Neural cell (in vitro differentiated cells): ENCODE measurements at regions not wholly inside any gene's neighbourhood (a gene's known extent, or its start where the extent isn't known, plus 50 kb on each side); places are given as distances from the start of the nearest gene placed in this dataset.
"Not testable (repeated sequence)": the region's sequence is repeated elsewhere in the genome, so short reads cannot be mapped to it uniquely, and the experiment has no call there.

Experiments used
- H2AFZ ChIP-seq: fragments of 200-600, 300-800 bp; sonication (generic), shearing (Covaris generic); 2 replicates; pipeline ENCODE4 v1.6.0; 2014; ENCODE audit warnings: low read depth, mild to moderate bottlenecking, antibody characterized with exemption, low read length, moderate library complexity
- H3F3A ChIP-seq: fragments of 200-600 bp; shearing (Covaris generic); 2 replicates; pipeline ENCODE4 v1.6.1; 2016; ENCODE audit warnings: mild to moderate bottlenecking, moderate library complexity, mixed read lengths, antibody characterized with exemption, low read length; ENCODE audit not compliant: insufficient read depth, poor library complexity, severe bottlenecking
- H3K27ac ChIP-seq: fragments of 200-600, 300-800 bp; sonication (generic), shearing (Covaris generic); 2 replicates; pipeline ENCODE4 v1.5.1; 2014; ENCODE audit warnings: mild to moderate bottlenecking, low read length, moderate library complexity
- H3K27me3 ChIP-seq: fragments of 300-800, 200-600 bp; sonication (generic), shearing (Covaris generic); 2 replicates; pipeline ENCODE4 v1.6.0; 2014; ENCODE audit warnings: mild to moderate bottlenecking, low read depth, low read length, moderate library complexity; ENCODE audit not compliant: insufficient read depth
- H3K36me3 ChIP-seq: fragments of 300-800, 200-600 bp; sonication (generic), shearing (Covaris generic); 2 replicates; pipeline ENCODE4 v1.5.1; 2014; ENCODE audit warnings: mild to moderate bottlenecking, antibody characterized with exemption, low read length, moderate library complexity; ENCODE audit not compliant: insufficient read depth
- H3K4me2 ChIP-seq: fragments of 300-800, 200-600 bp; sonication (generic), shearing (Covaris generic); 2 replicates; pipeline ENCODE4 v1.6.0; 2014; ENCODE audit warnings: mild to moderate bottlenecking, low read length
- H3K4me3 ChIP-seq: fragments of 300-800, 200-600 bp; sonication (generic), shearing (Covaris generic); 2 replicates; pipeline ENCODE4 v1.5.1; 2014; ENCODE audit warnings: mild to moderate bottlenecking, low read length, moderate library complexity
- H3K79me2 ChIP-seq: fragments of 200-600 bp; shearing (Covaris generic); replicated peaks from 2 replicates; pipeline ENCODE4 v1.6.0; 2014; ENCODE audit warnings: mild to moderate bottlenecking, low read length, moderate library complexity; ENCODE audit not compliant: insufficient read depth
- H3K9ac ChIP-seq: fragments of 300-800, 200-600 bp; sonication (generic), shearing (Covaris generic); 2 replicates; pipeline ENCODE4 v1.6.1; 2016; ENCODE audit warnings: mild to moderate bottlenecking, low read length, mixed read lengths
- H3K9me2 ChIP-seq: fragments of 200-600 bp; shearing (Covaris generic); 2 replicates; pipeline ENCODE4 v1.6.1; 2016; ENCODE audit warnings: mild to moderate bottlenecking, low read length, mixed read lengths; ENCODE audit not compliant: insufficient read depth
- H3K9me3 ChIP-seq: fragments of 200-600, 300-800 bp; sonication (generic), shearing (Covaris generic); 2 replicates; pipeline ENCODE4 v1.6.1; 2016; ENCODE audit warnings: mild to moderate bottlenecking, mixed run types, low read length, moderate library complexity, mixed read lengths
- H4K20me1 ChIP-seq: fragments of 200-600 bp; shearing (Covaris generic); 2 replicates; pipeline ENCODE4 v1.6.1; 2016; ENCODE audit warnings: mild to moderate bottlenecking, mixed run types; ENCODE audit not compliant: insufficient read depth
- CTCF ChIP-seq: fragments of 450-650 bp; IDR thresholded peaks from 2 replicates; pipeline ENCODE4 v1.5.1; 2014; ENCODE audit warnings: antibody characterized with exemption, mild to moderate bottlenecking, moderate library complexity; ENCODE audit not compliant: poor library complexity, severe bottlenecking
- EP300 ChIP-seq: fragments of 450-650 bp; conservative IDR thresholded peaks from 2 replicates; pipeline ENCODE4 v1.6.1; 2014; ENCODE audit warnings: antibody characterized with exemption, mild to moderate bottlenecking, moderate library complexity; ENCODE audit not compliant: poor library complexity, severe bottlenecking
- EZH2 ChIP-seq: fragments of 200-600, 300-800 bp; shearing (Covaris generic), sonication (generic); IDR thresholded peaks from 2 replicates; pipeline ENCODE4 v1.6.1; 2014; ENCODE audit warnings: antibody characterized with exemption, low read length, borderline replicate concordance, mild to moderate bottlenecking; ENCODE audit not compliant: insufficient read depth, poor library complexity, severe bottlenecking
- MXI1 ChIP-seq: fragments of 450-650 bp; conservative IDR thresholded peaks from 2 replicates; pipeline ENCODE4 v1.6.1; 2014; ENCODE audit warnings: antibody characterized with exemption, mild to moderate bottlenecking; ENCODE audit not compliant: poor library complexity, severe bottlenecking
- POLR2AphosphoS5 ChIP-seq: IDR thresholded peaks from 2 replicates; pipeline ENCODE4 v1.6.1; 2012
- RAD21 ChIP-seq: fragments of 450-650 bp; conservative IDR thresholded peaks from 2 replicates; pipeline ENCODE4 v1.6.1; 2014; ENCODE audit warnings: antibody characterized with exemption, mild to moderate bottlenecking, moderate library complexity
- SMC3 ChIP-seq: fragments of 450-650 bp; conservative IDR thresholded peaks from 2 replicates; pipeline ENCODE4 v1.6.1; 2014; ENCODE audit warnings: antibody characterized with exemption, mild to moderate bottlenecking, moderate library complexity; ENCODE audit not compliant: poor library complexity
- TAF1 ChIP-seq: IDR thresholded peaks from 2 replicates; pipeline ENCODE4 v1.6.1; 2012; ENCODE audit warnings: low read depth
- TF ChIP-seq, protein P1 (sequence below): IDR thresholded peaks from 2 replicates; pipeline ENCODE4 v1.6.1; 2012; ENCODE audit warnings: borderline replicate concordance

GRCh38 chr10:84015877-84016595 is 123.3 kb upstream of the GHITM start:
- H3K9ac ChIP-seq, result no peak overlapping the region
- TF ChIP-seq MXI1 (no peak), SMC3 (no peak), CTCF (no peak), EZH2 (no peak), RAD21 (no peak), EP300 (no peak), TAF1 (no peak), POLR2AphosphoS5 (no peak)
- TF ChIP-seq, protein P1, sequence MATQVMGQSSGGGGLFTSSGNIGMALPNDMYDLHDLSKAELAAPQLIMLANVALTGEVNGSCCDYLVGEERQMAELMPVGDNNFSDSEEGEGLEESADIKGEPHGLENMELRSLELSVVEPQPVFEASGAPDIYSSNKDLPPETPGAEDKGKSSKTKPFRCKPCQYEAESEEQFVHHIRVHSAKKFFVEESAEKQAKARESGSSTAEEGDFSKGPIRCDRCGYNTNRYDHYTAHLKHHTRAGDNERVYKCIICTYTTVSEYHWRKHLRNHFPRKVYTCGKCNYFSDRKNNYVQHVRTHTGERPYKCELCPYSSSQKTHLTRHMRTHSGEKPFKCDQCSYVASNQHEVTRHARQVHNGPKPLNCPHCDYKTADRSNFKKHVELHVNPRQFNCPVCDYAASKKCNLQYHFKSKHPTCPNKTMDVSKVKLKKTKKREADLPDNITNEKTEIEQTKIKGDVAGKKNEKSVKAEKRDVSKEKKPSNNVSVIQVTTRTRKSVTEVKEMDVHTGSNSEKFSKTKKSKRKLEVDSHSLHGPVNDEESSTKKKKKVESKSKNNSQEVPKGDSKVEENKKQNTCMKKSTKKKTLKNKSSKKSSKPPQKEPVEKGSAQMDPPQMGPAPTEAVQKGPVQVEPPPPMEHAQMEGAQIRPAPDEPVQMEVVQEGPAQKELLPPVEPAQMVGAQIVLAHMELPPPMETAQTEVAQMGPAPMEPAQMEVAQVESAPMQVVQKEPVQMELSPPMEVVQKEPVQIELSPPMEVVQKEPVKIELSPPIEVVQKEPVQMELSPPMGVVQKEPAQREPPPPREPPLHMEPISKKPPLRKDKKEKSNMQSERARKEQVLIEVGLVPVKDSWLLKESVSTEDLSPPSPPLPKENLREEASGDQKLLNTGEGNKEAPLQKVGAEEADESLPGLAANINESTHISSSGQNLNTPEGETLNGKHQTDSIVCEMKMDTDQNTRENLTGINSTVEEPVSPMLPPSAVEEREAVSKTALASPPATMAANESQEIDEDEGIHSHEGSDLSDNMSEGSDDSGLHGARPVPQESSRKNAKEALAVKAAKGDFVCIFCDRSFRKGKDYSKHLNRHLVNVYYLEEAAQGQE, result no peak
- H2AFZ ChIP-seq, result no peak overlapping the region
- H3K27ac ChIP-seq, result no peak overlapping the region
- no peaks in the 10 kb centered on the region for H3K79me2 ChIP-seq
- no peaks in the 10 kb centered on the region for H3K9me3 ChIP-seq
- H3K4me2 ChIP-seq, result no peak overlapping the region
- H3K27me3 ChIP-seq, result no peaks in the 10 kb centered on the region
- no peaks in the 10 kb centered on the region for H3K36me3 ChIP-seq
- H3K9me2 ChIP-seq, result no peaks in the 10 kb centered on the region
- H3F3A ChIP-seq, result no peaks in the 10 kb centered on the region
- H3K4me3 ChIP-seq, result no peak overlapping the region
- no peaks in the 10 kb centered on the region for H4K20me1 ChIP-seq

DNA sequence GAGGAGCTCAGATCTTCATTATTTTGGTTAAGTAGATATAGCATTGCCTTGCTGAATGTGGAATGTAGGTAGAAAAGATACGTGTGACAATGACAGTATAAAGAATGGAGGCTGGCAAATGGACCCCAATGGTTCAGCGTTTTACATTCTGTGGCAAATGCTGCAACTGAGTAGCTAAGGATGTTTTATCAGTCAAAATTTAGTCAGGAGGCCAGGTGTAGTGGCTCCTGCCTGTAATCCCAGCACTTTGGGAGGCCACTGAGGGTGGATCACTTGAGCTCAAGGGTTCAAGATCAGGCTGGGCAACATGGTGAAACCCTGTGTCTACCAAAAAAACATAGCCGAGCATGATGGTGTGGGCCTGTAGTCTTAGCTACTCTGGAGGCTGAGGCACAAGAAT is 120.5 kb upstream of the GHITM start:
- H3F3A ChIP-seq, result no peaks in the 10 kb centered on the region
- TF ChIP-seq POLR2AphosphoS5 (no peak), EP300 (no peak), TAF1 (no peak), CTCF (no peak), MXI1 (no peak), SMC3 (no peak), EZH2 (no peak), RAD21 (no peak)
- TF ChIP-seq, protein P1, result no peak
- no peak overlapping the region for H3K4me3 ChIP-seq
- no peaks in the 10 kb centered on the region for H4K20me1 ChIP-seq
- H3K27me3 ChIP-seq, result no peaks in the 10 kb centered on the region
- no peaks in the 10 kb centered on the region for H3K9me3 ChIP-seq
- no peaks in the 10 kb centered on the region for H3K36me3 ChIP-seq
- no peak overlapping the region for H3K9ac ChIP-seq
- no peaks in the 10 kb centered on the region for H3K79me2 ChIP-seq
- H3K27ac ChIP-seq, result no peak overlapping the region
- no peaks in the 10 kb centered on the region for H3K9me2 ChIP-seq
- H3K4me2 ChIP-seq, result no peak overlapping the region
- no peak overlapping the region for H2AFZ ChIP-seq

GRCh38 chr10:84019854-84020458 is 119.4 kb upstream of the GHITM start:
- not testable (repeated sequence) for H3K9me2 ChIP-seq, H3K36me3 ChIP-seq, H2AFZ ChIP-seq, H3K79me2 ChIP-seq, H3K9ac ChIP-seq, H3K4me2 ChIP-seq, H3K9me3 ChIP-seq, H3K27me3 ChIP-seq, H3K27ac ChIP-seq, H3K4me3 ChIP-seq, H4K20me1 ChIP-seq, H3F3A ChIP-seq
